ENCODE measurements at regions not wholly inside any gene's neighbourhood (a gene's known extent, or its start where the extent isn't known, plus 50 kb on each side); places are given as distances from the start of the nearest gene placed in this dataset.

GRCh38 chr5:124056326-124056990, 544.5 kb downstream of the CSNK1G3 start:
- DNase-seq (ENCODE audit: low read depth): no peak
- H3K4me3 ChIP-seq (ENCODE audit: control insufficient read depth, low read depth, low read length): no peak overlapping the region
- no peak for TF ChIP-seq CTCF (IDR thresholded peaks at IDR 0.05; ENCODE audit: control insufficient read depth, insufficient read depth, low read depth, low read length, missing control alignments)

GRCh38 chr5:124055751-124056150, 543.8 kb downstream of the CSNK1G3 start:
- no peak overlapping the region for H3K4me3 ChIP-seq (ENCODE audit: control insufficient read depth, low read depth, low read length)
- no peak for TF ChIP-seq CTCF (IDR thresholded peaks at IDR 0.05; ENCODE audit: control insufficient read depth, insufficient read depth, low read depth, low read length, missing control alignments)
- no peak for DNase-seq (ENCODE audit: low read depth)

- TF ChIP-seq CTCF (IDR thresholded peaks at IDR 0.05; ENCODE audit: control insufficient read depth, insufficient read depth, low read depth, low read length, missing control alignments): no peak
- DNase-seq (ENCODE audit: low read depth): no peak
These were observed 542.6 kb downstream of the CSNK1G3 start for GRCh38 chr5:124054564-124054963.

GRCh38 chr5:124053340-124053739, 541.4 kb downstream of the CSNK1G3 start:
- H3K4me3 ChIP-seq (ENCODE audit: control insufficient read depth, low read depth, low read length): no peak overlapping the region
- DNase-seq (ENCODE audit: low read depth): no peak
- no peak for TF ChIP-seq CTCF (IDR thresholded peaks at IDR 0.05; ENCODE audit: control insufficient read depth, insufficient read depth, low read depth, low read length, missing control alignments)

More at GRCh38 chr5:124054564-124054963, 542.6 kb downstream of the CSNK1G3 start:
- no peak overlapping the region for H3K4me3 ChIP-seq (ENCODE audit: control insufficient read depth, low read depth, low read length)

GRCh38 chr5:124052201-124052600, 540.2 kb downstream of the CSNK1G3 start:
- TF ChIP-seq CTCF (IDR thresholded peaks at IDR 0.05; ENCODE audit: control insufficient read depth, insufficient read depth, low read depth, low read length, missing control alignments): no peak
- no peak overlapping the region for H3K4me3 ChIP-seq (ENCODE audit: control insufficient read depth, low read depth, low read length)
- no peak for DNase-seq (ENCODE audit: low read depth)

- TF ChIP-seq CTCF (IDR thresholded peaks at IDR 0.05; ENCODE audit: control insufficient read depth, insufficient read depth, low read depth, low read length, missing control alignments): no peak
- H3K4me3 ChIP-seq (ENCODE audit: control insufficient read depth, low read depth, low read length): no peak overlapping the region
- no peak for DNase-seq (ENCODE audit: low read depth)
These were observed 538.3 kb downstream of the CSNK1G3 start for GRCh38 chr5:124050120-124050770.
